ENCODE measurements at regions not wholly inside any gene's neighbourhood (a gene's known extent, or its start where the extent isn't known, plus 50 kb on each side); places are given as distances from the start of the nearest gene placed in this dataset.

GRCh38 chr1:232548691-232549090 lies 81.2 kb downstream of the SIPA1L2 start:
- TF ChIP-seq, protein P1, sequence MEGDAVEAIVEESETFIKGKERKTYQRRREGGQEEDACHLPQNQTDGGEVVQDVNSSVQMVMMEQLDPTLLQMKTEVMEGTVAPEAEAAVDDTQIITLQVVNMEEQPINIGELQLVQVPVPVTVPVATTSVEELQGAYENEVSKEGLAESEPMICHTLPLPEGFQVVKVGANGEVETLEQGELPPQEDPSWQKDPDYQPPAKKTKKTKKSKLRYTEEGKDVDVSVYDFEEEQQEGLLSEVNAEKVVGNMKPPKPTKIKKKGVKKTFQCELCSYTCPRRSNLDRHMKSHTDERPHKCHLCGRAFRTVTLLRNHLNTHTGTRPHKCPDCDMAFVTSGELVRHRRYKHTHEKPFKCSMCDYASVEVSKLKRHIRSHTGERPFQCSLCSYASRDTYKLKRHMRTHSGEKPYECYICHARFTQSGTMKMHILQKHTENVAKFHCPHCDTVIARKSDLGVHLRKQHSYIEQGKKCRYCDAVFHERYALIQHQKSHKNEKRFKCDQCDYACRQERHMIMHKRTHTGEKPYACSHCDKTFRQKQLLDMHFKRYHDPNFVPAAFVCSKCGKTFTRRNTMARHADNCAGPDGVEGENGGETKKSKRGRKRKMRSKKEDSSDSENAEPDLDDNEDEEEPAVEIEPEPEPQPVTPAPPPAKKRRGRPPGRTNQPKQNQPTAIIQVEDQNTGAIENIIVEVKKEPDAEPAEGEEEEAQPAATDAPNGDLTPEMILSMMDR (conservative IDR thresholded peaks at IDR 0.05; ENCODE audit: low read depth, low read length) = no peak
- TF ChIP-seq EZH2 (IDR thresholded peaks at IDR 0.05; ENCODE audit: low read length, unreplicated experiment) (no peak), EZH2phosphoT487 (IDR thresholded peaks at IDR 0.05; ENCODE audit: borderline replicate concordance, low read length) (no peak)

All from PC-3 (cell line).